HG02870 (cell line): ENCODE measurements at regions not wholly inside any gene's neighbourhood (a gene's known extent, or its start where the extent isn't known, plus 50 kb on each side); places are given as distances from the start of the nearest gene placed in this dataset.
"Not testable (repeated sequence)": the region's sequence is repeated elsewhere in the genome, so short reads cannot be mapped to it uniquely, and the experiment has no call there.

Source experiments
- ATAC-seq: cut with Tn5 transposase; IDR thresholded peaks from one replicate; pipeline ENCODE4 v1.9.1; 2021; ENCODE audit warnings: mild to moderate bottlenecking, moderate library complexity; ENCODE audit not compliant: unreplicated experiment

DNA sequence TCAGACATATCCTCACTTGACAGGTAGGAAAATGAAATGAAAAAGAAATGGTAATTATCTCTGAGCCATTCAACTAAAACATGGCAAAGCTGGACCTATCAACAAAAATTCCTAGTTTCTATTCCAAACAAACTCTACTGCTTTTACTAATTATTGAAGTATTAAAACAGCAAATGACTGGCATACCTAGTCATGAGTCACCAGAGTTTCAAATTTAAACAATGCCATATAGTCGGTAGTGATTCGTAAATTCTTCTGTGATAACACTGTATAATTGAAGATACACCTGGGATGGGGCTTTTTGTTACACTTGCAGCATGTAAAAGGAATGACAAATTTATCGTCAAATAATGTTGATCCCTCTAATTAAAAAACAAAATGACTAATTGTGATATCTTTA, 153.1 kb upstream of the THUMPD2 start:
- no peak for ATAC-seq

DNA sequence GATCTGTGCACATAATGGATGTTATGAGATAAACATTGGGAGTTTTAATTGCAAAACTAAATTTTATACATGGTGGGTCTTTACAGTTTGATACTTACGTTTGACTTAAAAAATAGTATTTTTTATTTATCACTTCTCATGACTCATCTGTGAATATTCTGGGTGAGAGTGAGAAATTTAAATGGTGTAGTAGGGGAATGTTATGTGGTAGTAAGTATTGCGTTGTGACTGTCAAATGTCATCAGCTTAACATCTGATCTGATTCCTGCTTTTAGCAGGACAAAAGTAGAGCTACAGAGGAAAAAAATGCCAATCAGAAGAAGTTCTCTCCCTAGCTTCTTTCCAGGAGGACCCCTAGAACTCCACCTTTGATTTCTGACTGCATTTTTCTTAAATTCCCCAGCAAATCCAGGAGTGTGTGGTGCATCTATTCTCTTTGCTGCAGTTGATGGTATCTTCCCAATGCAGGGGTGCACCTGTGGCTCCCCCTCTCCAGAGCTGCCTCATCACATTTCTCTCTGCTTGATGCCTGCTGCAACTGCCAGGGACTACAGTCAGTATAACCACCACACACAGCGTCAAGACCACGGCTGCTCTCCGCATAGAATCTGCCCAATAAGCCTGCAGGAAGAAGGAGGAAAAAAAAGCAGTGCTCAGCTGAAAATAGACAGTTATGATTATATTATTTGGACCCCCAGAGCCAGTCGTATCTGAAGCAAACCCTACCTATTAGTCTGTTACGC, 151.3 kb upstream of the THUMPD2 start:
- no peak for ATAC-seq

DNA sequence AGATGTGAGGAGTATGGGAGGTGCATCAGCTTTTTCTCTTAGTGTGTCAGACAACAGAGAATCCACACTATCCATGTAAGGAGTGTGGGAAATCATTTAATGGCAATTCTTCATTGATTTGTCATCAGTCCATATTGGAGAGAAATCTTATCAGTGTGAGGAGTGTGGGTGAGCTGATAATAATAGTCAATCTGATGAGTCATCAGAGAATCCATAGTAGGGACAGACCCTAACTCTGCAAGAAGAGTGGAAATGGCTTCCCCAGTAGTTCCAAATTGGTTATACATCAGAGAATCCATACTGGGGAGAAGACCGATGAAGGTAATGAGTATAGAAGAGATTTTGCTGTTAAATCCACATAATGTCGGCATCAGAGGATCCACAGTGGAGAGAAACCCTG, 150.5 kb upstream of the THUMPD2 start:
- no peak for ATAC-seq

DNA sequence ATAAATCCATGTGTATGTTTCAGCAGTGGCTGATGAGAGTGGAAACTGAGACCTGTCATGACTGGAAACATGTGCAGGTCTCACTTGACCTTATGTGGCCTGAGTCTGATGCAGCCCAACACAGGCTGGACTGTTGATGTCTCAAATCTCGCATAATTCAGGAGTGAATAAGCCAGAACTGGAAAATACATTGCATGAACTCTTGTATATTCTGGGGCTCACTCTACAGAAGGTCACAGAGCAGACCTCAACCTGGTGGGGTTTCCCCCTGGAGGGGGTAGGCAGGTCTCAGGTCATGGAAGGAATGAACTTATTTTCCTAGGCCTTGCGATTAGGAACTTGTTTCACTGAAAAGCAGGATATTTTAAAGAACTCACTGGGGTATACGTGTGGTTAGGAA, 146.3 kb upstream of the THUMPD2 start:
- no peak for ATAC-seq

DNA sequence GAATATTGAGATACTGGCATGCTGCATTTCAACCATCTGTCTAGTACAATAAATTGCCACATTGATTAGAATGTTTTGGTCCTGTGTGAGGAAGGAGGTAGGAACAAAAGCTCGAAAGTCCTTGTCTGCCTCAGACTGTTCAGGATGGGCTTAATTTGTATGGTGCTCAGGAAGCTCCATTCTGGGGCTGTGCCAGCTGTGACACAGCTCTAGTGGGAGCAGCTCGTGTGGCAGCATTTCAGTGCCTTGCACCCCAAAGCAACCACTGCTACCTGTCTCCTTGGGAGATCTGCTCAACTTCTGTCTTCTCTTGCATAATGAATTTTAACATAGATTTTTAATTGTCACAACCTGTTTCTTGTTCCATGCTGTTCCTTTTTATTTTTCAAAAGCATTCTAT, 144.4 kb upstream of the THUMPD2 start:
- no peak for ATAC-seq

DNA sequence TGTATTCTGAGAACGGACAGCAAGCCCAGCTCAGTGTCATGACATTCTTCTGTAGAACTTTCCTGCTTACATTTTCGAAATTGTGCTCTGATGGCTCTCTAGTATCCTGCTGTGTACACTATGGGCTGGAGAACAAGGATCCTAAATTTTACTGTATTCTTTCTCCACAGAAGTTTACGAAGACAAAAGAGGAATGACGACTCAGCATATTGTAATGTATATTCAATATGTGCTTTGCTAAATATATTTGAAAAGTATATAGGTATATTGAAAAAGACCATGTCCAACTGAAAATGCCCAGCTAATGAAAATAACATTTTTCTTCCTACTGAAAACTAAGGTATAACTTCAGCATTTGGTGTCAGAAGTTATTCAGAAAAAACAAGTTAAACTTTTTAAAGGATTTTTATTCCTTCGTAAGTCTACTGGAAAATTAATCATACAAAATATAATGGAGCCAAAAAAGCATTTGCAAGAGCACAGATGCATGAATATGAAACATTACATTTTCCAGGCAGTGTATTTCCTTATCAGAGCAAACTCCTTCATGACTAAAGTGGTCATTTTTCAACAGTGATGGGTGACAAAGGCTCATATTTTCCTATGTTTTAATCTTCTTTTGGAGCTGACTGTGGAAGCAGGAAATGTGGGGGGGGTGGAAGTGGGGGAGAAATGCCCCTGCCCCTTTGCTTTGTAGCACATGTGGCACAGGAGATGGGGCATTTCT, 143.8 kb upstream of the THUMPD2 start:
- no peak for ATAC-seq

DNA sequence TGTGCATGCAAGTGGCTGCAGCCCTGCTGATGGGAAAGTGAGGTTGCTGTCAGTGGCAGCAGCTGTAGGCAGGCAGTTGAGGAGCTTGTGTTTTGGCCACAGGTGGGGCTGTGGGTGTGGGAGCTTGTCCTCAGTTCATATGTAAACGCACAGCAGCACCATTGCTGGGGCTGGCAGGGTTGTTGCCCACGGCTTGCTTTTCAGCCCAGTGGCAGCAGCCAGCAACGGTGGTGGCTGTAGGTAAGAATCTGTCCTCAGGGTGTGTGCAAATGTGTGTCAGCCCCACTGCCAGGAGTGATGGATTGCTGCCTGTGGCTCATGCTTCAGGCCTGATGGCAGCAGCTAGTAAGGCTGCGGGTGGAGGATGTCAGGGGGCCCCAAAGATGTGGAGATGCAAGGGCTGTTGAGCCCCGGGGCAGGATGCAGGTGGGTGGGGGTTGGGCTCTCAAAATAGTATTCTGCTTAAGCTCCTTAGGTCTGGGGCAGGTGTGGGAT, 141.3 kb upstream of the THUMPD2 start:
- no peak for ATAC-seq

DNA sequence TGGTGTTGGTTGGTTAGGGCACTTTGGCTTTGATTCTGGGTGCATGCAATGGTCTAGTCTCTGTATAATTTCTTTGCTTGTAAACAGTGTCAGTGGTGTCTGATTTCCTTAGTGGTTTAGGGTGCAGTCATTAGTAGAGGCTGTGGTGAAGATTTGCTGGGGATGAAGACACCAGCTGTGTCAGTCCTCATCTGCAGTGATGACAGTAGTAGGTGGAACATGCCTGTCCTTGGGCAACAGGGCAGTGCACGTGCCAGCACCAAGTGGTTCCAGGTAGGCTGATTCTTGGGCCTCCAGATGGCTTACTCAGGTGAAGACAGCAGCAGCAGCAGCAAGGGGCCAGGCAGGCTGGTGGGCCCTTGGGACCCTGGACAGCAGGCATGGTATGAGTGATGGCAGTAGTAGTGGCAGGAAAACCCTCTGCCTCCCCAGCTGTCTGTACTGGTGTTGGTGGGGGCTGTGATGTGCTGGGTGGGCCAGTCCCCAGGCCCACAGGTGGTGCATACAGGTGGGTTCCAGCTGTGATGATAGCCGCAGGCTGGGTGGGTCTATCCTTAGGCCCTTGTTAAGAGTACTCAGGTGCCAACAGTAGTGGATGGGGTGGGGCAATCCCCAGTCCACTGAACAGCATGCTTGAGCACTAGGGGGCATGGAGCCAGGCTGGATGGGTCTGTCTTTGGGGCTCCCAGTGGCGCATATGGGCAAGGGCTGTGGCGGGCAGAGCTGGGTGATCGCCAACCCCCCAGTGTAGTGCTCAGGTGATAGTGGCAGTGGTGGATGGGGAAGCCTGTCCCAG, 140.7 kb upstream of the THUMPD2 start:
- ATAC-seq: no peak

DNA sequence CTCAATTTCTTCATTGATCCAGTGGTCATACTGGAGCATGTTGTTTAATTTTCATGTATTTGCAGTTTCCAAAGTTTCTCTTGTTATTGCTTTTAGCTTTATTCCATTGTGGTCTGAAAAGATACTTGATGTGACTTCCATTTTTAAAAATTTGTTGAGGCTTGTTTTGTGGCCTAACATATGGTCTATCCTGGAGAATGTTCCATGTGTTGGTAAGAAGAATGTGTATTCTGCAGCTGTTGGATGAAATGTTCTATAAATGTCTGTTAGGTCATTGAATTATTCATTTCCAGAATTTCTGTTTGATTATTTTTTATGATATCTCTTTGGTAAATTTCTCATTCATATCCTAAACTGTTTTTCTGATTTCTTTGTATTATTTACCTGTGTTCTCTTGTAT, 139.8 kb upstream of the THUMPD2 start:
- no peak for ATAC-seq

DNA sequence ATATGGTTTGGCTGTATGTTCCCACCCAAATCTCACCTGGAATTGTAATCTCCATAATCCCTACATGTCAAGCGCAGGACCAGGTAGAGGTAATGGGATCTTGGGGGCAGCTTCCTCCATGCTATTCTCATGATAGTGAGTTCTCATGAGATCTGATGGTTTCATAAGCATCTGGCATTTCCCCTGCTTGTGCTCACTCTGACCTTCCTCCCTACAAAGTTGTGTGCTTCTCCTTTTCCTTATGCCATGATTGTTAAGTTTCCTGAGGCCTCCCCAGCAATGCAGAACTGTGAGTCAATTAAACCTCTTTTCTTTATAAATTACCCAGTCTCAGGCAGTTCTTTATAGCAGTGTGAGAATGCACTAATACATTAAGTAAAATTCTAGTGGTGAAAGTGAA, 138.3 kb upstream of the THUMPD2 start:
- ATAC-seq: not testable (repeated sequence)

DNA sequence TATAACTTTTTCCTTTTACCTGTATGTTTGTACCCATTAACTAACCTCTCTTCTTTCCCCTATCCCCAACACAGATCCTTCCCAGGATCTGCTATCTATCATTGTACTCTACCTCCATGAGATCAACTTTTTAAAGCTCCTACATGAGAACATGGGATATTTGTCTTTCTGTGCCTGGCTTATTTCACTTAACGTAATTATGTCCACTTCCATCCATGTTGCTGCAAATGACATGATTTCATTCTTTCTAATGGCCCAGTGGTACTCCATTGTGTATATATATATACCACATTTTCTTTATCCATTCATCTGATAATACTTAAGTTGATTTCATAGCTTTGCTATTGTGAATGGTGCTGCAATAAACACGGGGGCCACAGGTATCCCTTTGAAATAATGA, 135.9 kb upstream of the THUMPD2 start:
- no peak for ATAC-seq

DNA sequence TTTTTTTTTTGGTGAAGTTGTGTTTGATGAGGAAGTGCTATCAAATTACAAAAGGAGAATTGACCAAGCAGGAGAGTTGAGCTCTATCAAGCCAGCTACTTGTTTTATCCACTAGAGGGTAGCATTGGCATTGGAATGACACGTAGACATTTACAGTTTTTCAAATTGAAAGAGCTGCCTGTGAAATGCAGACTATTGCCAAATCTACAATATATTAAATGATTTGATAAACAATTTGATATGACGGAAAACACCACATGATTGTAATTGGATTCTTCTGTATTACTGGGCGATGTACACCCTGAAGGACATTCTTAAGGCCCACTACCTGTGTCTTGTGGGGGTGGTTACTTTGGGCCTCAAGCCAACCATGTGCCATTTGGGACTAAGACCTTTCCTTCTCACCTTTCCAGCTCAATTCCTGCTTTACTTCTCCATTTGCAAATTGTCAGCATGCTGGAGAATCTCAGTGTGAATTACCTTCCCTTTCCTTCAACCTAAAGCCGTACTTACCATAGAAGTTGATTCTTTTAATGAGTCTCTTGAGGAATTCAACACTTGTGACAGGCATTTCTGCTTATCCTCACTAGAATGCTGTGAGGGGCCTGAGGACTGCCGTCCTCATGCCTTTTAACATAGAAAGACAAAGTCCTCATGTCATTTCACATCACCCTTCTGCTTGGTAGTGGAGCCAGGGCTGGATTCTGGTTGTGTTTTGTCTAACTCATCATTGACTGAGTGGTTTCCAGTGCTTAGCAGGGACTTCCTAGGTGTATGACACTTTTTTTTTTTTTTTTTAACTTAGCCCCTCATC, 134.8 kb upstream of the THUMPD2 start:
- peak; percentile 68 for ATAC-seq

DNA sequence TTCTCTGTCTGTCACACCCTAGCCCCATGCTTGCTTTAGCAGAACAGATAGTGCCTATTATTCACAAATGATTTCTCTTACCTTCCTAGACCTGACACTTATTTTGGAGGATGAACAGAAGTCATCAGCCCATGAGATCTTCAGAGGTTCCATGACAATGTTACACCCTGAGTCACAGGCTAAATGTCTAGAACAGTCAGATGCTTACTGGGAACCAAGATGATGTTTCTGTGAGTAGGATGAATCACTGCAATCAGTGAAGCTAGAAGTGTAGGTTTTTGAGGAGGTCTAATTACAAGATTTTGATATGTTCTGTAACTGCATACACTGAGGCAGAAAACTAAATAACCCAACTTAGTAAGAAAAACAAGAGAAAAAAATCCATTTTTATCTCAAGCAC, 123.0 kb upstream of the THUMPD2 start:
- ATAC-seq: no peak

DNA sequence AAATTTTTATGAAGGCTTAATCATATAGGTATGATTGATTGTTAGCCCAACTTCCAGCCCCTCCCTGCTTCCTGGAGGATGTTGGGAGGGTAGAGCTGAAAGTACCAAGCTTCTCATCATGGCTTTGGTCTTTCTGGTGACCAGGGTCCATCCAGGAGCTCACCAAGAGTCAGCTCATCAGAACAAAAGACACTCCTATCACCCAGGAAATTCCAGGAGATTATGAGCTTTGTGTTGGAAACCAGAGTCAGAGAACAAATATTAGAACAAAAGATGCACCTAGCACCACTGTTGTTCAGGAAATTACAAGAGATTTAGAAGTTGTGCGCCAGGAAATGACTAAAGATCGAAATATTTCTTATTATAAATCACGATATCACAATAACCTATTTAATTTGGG, 119.9 kb upstream of the THUMPD2 start:
- ATAC-seq: no peak

DNA sequence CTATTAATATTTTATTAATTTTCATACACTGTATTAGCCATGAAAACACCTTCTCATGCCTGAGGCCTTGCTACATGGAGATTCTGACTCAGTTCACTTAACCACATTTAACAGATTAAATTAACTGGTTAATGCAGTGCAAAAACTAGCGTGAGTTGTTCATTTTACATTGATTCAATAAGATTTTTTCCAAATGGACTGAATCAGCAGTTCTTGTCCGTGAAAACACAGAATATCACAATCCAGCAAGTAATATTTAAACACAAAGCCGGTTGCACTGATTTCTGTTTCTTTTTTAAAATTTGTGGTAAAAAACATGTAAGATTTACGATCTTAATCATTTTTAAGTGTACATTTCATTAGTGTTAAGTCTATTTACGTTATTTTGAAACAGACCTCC, 118.2 kb upstream of the THUMPD2 start:
- ATAC-seq: no peak

DNA sequence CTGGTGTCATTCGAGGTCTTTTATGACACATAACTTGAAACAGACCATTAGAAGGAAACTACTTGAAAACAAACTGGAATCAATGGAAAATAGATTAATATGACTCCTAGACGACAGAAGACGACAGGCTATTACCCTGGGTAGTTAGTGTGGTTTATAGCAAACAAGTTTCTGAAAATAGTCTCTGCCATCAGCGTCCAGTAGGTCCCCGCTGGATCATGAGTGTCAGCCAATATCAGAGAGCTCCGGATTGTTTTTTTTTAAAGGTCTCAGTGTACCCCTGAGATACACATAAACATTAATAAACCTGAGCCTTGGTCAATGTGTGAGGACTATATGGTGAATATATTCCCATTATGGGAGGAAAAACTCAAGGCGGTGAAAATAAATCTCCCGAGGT, 115.0 kb upstream of the THUMPD2 start:
- no peak for ATAC-seq

DNA sequence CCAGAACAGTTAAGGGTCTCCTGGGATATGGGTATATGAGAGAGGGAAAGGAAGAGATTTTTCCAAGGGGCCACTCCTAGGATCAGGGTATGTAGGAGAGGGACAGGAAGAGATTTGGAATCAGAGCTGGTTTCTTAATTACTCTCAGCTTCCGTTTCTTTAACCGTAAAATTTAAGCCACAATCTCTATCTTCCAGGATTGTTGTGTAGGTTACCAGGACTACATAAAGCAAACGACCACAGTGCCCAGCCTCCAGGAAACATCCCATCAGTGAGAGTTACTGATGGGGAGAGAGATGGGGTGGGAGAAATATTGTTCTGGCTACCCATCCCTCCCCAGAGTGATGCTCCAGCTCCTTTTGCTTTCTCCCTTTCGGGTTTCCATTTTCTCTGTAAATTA, 114.6 kb upstream of the THUMPD2 start:
- ATAC-seq: no peak

DNA sequence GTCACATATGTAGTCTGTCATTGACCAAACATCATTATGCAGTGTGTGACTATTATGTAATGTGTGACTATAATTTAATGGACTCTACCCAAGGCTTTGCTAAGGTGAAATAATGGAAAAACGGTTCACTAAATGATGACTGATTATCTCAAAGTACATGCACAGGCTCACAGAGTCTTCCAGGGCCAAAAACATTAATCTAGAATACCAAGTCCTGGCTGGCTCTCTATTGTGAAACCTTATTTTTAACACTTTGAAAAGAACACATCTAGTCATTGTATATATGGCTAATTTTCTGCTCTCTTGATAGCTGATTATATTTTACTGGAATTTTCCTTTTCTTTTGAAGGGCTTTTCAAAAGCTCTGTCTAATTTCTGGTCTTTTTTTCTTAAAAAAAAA, 102.9 kb upstream of the THUMPD2 start:
- no peak for ATAC-seq

DNA sequence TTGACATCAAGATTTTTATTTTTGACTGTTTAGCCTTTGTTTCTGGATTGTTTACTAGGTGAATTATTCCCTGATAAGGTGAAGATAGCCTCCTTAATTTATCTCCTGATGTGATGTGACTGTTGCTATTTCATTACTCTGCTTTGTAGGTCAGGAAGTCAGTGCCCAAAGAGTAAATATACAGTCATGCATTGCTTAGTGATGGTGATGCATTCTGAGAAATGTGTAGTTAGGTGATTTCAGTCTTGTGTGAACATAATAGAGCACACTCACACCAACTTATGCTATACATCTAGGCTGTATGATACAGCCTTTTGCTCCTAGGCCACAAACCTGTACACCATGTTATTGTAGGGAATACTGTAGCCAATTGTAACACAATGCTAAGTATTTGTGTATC, 102.4 kb upstream of the THUMPD2 start:
- no peak for ATAC-seq

DNA sequence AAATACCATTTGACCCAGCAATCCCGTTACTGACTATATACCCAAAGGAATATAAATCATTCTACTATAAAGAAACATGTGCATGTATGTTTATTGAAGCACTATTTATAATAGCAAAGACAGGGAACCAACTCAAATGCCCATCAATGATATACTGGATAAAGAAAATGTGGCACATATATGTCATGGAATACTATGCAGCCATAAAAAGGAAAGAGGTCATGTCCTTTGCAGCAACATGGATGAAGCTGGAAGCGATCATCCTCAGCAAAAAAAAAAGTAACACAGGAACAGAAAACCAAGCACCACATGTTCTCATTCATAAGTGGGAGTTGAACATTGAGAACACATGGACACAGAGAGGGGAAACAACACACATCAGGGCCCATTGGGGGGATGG, 99.9 kb upstream of the THUMPD2 start:
- not testable (repeated sequence) for ATAC-seq

DNA sequence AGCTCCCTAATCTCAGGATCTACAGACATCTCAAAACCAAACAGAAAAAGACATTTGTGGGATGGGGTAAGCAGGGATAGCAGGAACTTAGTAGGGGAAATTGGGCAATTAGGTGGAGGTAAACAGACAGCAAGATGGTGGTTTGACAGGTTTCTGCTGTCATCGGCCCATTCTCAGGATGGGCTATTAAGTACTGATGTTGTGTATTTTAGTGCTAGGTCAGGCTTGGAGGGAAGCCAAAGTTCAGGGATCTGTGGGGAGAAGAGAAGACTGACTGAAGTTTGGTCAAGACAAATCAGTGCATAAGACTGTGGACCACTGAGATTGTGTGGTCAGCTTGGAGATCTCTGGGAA, 96.8 kb upstream of the THUMPD2 start:
- ATAC-seq: no peak
